Ammon's horn (tissue), 1 donor: ENCODE measurements at regions not wholly inside any gene's neighbourhood (a gene's known extent, or its start where the extent isn't known, plus 50 kb on each side); places are given as distances from the start of the nearest gene placed in this dataset.

Experiments
- DNase-seq: peaks from one replicate; pipeline ENCODE4 v3.0.0-alpha.2; 2016; ENCODE audit warnings: low spot score

DNA sequence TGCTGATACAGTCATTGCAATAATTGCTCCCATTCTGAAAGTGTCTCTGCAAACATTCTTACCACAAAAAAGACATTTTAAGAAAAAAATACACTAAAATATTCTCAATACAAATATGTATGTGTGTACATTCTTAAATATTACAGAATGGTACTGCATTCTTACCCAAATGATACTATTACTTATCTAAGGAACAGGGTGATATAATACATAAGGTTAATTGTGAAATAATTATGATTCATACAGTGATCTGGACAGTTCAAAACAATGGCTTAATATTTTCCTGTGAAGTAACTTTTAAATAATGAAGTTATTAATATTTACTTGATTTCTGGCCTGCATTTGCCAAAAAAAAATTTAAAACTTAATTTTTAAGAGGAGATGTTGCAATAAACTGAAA, 694.6 kb downstream of the TUSC7 start:
- DNase-seq: no peak

DNA sequence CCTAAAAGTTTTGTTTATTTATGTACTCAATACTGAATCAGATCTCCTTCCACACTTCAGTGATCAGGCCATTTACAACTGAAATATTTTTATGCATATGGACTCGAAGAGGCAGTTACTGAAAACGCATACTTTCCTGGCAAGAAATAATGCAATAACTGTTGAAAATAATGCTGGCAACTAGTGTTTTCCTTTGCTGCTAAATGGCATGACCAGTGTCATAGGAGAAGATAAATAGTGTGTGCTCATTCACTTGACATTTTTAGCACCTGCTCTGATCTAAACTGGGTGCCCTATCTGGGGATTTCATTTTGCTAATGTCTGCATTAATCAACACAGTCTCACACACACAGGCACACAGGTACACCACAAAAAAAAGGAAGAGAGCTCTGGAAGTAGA, 695.2 kb downstream of the TUSC7 start:
- no peak for DNase-seq

DNA sequence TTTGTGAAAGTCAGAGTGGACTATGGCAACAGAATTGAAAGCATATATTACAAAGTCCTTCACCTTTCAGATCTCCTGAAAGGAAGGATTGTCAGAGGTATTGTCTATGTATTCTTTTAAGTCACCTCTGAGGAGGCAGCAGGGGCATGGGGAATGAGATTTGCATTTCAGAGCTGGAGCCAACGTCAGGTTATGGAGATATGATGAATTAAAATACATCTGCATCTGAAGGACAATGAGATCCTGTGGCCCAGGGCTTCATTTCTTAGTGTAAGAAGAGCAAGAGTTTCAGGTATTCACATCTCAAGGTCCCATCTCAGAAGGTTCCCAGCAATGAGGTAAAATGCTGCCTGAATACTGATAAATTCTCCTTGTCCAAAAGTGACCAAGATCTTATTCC, 695.8 kb downstream of the TUSC7 start:
- no peak for DNase-seq

DNA sequence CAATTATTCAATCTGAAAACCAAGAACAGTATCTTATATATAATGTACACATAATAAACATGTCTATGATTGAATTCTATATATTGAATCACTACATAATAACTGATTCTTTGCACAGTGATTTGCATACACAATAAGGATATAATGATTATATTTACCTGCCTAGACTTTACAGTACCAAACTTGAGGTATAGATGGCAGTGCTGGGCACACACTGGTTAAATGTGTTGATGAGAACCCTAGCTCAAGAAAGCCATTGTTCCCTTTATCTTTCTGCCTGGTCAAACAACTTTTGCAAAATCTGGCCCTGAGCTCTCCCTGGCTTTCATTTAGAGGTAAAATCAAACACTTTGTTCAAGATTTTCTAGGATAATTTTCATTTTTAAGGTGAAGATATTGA, 697.7 kb downstream of the TUSC7 start:
- no peak for DNase-seq

DNA sequence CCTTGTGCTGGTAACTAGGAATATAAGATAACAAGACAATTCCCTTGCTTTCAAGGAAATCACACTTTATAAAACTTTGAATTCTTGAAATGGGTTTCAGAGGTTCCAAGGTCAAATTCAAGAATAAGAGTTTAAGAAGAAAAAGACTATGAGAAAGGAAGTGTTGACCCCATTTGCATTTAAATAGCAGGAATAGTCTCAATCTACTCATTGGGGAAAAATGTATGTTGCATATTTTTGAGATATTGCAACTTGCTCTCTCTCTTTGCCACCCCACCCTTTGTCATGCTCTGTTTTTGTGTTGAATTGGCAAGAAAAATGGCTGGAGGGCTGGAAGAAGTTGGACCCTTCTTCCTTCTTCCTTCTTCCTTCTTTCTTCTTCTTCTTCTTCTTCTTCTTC, 699.2 kb downstream of the TUSC7 start:
- DNase-seq: no peak

DNA sequence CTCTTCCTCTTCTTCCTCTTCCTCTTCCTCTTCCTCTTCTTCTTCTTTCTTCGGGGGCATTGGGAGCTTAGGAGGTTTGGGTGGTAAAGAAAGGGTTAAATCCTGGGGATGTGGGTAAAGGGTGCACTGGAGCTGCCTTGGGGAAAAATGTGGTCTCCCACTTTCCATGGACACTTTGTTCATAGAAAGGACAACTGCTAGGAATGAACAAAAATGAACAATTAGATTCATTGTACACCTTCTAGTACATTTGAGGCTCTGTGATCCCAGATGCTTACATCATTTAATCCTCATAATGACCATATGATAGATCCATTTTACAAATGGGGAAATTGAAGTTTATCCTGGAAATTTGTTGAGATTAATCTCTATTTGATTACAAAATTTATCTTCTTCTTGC, 699.7 kb downstream of the TUSC7 start:
- no peak for DNase-seq

DNA sequence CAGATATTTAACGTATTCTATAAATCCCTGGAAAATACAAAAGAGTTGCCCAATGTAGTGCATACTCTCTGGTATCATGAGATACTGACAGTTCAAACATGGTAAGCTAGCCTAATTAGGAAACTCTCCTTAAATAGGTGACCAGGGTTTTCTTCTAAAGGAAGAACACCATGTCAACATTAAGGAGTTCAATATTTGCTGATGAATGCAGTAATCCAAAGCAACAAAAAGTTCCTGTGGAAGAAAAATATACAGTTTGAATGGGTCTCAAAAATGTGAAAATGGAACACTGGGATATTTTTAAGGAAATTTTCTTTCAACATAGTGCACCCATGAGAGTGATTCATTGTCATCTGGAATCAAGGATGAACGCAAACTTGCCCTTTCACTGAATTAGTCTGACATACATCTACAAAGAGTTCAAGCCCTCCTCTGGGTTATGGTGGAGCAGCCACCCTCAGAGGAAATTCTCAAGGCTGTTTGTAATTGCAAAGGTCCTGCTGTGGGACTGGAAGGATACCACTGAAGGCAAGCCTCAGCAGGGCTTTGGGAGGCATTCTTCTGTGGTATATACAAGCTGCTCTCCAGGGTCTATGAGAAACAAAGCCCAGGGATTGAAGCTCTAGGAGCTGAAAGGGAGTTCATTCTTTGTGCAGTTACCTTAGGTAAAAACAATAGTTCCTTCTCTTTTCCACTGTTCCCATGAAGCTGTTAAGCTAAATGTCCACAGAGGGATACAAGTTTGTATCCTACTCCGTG, 700.3 kb downstream of the TUSC7 start:
- no peak for DNase-seq

DNA sequence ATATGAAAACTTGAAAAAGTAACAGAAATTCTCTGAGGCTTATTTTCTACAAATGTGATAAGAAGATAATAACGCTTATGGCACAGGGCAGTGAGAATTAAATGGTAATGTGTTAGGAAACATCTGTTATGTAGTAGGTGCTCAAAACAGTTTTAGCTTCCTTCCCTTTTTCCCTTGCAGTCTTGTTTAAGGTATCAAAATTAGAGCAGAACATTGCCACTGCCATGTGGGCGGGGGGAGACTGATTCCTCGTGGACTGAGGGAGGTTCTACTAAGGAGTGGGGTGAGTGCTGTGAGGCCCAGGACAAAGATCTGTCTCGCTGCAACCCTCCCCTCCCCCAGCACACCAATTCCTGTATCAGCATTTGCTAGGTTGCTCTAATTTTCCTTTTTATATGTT, 702.4 kb downstream of the TUSC7 start:
- DNase-seq: peak; percentile 16

DNA sequence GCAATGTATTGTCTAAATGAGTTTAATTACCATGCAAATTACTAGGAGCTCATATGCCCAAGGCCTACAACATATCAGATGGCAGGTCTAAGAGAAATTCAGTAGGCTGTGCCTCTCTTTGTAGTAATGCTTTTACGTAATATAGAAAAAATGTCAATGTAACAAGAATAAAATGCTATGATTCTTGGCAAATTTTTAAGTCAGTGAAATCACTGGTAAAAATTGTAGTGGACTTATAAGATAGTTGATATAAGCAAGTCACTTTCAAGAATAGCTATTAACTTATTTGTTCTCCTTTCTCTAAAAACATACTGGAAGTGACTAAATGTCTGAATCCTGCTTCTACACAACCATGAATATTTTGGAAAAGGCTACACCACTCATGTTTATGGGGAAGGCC, 707.8 kb downstream of the TUSC7 start:
- no peak for DNase-seq

DNA sequence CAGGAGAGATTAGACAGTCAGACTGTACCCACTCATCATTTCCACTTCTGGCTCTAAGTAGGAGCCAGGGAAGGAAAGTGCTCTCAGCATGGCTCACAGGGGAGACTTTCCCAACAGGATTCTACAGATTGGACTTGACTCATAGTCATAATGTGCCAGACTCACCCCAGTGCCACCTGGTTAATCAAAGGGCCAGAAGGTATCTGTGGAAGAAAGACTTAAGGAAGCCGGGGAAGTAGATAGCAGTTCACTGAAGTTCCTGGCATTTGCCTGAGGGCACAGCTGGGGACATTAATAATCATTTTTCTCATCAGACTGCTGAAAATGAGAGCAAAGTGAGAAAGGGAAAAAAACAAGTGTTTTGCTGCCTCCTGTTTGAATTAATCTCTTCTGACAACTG, 717.5 kb downstream of the TUSC7 start:
- no peak for DNase-seq

DNA sequence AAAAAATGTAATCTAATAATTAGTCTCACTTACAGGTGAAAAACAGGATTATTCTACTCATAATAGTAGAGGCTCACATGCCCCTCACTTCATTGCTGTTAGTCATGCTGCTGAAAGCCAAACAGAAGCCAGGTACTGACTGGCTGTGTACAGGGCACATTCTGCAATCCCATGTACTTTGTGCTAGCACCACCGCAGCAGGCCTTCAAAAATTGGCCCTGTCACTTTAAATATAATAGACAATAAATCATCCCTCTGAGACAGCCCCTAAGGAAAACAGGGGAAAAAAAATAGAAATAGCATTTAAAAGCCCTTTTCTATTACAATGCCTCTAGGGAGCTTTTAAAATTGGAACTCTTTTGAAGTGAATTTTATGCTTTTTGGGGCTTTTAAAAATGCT, 723.8 kb downstream of the TUSC7 start:
- no peak for DNase-seq

DNA sequence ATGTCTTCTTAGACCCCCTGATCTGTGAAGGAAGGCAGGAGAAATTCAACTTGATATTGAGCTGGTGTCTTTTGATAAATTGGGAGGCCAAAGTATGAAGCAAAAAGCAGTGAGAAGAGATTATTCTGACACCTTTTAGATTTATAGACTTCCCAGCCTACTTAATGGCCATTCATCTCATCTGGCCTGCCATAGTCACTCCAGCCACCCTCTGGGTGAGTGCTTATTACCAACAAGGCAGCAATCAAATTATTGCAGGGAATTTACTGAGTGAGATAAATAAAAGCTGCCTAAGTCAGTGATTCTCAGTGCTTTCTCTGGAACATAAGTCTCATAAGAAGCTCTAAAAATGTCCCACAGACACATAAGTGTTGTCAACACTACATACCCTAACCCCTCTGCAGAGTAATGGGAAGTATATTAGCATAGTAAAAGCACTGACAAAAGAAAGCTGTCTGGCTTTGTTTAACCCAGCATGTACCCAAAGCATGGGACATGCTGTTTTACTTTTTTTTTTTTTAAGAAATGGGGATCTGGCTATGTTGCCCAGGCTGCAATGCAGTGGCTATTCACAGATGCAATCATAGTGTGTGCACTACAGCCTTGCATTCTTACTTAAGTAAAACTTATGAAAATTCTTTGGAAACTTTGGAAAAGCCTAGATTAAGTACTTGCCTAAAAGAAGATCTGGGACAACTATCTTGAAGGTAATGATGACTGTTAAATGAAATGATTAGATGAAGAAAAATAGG, 725.3 kb downstream of the TUSC7 start:
- DNase-seq: no peak

DNA sequence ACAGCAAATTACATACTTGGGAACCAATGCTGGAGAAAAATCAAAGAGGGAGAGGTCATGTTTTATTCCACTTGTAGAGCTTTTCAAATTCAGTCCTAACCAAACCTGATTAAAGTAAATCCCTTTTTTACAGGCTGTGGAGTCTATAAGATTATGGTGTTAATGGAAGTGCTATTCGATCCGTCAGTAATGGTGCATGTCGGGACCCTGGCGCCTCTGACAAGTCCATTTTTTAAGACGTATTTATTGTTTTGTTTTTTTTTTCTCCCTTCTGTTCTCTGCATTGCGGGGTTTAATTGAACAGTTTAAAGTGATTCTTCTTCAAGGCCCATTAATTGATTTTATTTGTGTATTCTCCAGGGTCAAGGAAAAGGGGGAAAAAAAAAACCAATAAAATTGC, 725.9 kb downstream of the TUSC7 start:
- DNase-seq: no peak

DNA sequence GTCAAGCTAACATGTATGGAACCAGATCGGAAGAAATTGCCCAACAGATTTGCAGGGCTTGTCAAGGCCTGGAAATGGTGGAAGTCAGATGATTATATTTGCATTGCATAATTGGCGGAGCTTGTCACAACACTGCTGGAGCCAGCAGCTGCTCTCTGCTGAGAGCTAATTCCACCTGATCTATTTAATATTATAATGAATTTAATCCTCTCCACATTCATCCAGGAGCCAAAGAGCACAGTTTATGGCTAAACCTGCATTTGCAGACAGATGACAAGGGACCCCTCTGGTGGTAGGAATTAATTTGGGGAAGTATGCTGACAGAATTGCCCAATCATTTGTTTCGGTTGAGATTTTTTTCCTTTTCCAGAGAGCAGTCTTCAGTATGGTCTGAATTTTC, 730.2 kb downstream of the TUSC7 start:
- peak; percentile 55 for DNase-seq

DNA sequence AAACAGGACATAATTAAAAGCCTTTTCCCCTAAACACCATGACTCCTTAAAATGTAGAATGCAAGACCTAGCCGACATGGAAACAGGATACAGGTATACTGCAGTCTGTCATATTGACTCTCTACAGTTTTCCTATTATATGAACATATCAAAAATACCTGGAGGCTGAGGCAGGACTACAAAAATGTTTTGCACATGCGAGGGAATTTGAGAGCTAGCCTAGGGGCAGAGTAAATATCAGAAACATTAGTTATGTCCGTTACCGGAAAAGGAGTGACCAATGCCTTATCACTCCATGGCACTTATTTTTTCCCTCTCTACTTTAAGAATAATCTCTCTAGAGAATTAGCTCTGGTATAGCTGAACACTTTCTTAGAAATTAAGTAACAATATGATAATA, 732.3 kb downstream of the TUSC7 start:
- DNase-seq: no peak

DNA sequence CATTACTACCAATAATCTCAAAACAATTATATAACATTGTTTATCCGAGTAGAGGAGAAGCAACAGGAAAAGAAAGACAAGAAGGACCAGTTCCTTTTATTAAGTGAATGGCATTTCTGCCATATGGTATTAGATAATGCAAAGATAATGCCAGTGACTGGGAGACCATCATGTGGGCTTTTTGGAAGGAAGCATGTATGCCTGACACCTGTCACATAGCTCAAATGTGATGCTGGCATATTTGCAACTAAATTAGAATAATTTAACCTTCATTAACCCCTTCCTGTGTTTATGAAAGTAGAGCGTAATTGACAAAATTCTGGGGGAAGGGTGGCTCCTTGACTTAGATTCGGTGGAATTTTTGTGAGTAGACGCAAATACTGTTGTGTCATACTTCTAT, 733.0 kb downstream of the TUSC7 start:
- DNase-seq: no peak

DNA sequence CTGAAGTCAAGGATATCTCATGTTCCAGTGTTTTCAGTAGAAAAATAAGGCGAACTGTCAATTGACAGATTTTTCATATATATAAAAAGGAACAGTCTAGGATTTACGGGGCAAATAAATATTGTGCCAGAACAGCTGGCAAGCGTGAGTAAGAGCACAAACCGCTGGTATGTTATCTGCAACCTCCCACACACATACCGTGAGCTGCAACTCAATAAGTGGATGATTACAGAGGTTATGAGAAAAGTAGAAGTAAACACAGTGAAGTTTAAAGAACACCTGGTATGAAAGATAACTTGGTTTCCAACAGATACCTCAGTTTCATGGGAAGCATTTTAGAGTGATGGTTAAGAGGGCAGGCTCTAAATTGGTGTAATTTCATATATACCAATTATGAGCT, 733.4 kb downstream of the TUSC7 start:
- DNase-seq: no peak

DNA sequence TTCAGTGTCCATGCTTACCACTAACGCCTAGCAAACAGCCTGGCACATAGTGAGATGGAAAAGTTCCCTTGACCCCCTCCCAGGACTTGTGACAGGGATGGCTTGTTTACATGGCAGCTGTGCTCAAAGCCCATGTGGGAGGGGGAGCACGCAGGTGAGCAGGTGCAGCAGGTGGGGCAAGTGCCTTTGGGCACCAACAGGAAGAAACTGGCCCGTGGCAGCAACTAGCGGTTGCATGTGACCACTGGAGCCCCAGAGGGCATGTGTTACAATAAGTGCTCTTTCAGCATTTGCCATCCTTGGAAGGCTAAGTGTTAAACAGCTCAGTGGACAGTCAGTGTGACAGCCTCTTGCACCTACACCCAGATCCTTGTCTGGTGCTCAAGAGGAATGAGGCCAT, 734.6 kb downstream of the TUSC7 start:
- DNase-seq: no peak

DNA sequence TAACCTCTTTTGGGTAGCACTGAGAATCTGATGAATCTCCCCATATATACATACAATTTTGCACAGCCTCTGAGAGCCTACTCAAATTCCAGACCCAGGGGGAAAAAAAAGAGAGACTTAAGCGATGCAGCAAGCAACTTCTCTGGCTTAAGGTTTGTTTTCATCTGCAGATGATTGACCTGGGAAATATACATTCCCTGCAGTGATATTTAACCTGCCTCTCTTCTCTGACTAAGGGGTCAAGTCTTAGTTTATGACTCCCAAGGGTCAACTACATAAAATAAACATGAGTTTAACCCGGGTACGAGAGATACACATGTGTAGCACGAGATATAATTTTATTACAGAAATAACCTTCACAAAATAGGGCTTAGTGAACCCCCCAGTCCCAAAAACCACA, 737.8 kb downstream of the TUSC7 start:
- DNase-seq: no peak

DNA sequence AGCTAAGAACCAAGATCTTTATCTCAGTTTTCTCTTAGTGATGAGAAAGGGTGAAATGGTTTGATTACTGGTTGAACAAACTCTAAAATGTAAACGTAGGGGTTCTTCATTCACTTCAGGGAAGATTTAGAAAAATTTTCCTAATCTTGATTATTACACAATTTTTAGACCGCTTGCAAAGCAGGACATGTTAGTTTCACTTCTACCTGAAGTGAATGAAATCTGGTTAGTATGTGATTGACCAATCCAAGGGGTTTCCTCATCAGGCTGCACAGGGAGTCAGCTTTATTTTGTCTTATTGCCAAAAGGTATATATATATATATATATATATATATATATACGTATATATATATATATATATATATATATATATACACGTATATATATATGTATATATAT, 740.4 kb downstream of the TUSC7 start:
- no peak for DNase-seq

DNA sequence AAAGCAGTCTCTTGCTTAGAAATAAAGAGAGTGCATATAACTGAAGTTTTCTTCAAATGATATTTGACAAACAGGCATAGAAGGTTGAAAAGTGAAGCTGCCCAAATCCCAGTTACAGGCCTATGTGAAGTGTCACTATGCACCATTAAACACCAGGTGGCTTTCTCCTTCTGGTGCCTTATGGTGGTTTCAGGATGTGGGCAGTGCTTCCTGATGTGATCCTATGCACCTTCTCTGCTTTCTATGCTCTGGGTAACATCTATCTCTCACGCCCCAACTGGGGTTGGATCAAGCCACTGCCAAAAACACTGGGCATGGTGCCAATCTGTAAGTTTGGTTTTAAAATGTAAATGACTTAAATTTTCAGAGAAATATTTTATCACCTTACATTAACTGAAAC, 744.7 kb downstream of the TUSC7 start:
- no peak for DNase-seq

DNA sequence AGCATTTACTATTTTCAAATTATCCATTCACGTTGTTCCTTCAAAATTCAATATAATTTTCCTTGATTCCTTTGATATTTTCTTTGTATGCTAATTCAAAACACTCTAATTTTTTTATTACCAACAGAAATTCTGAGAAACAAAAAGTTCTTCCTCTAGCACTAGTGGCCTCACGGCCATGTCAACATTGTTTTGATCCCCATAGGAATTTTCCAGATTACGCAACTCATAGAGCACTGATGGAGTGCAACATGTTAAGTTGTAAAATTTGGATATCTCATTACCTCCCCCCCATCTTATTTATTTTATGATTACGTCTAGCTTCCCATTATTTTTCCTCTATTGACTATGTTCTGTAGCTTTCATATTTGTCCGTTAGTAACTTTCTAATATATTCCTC, 745.3 kb downstream of the TUSC7 start:
- no peak for DNase-seq

DNA sequence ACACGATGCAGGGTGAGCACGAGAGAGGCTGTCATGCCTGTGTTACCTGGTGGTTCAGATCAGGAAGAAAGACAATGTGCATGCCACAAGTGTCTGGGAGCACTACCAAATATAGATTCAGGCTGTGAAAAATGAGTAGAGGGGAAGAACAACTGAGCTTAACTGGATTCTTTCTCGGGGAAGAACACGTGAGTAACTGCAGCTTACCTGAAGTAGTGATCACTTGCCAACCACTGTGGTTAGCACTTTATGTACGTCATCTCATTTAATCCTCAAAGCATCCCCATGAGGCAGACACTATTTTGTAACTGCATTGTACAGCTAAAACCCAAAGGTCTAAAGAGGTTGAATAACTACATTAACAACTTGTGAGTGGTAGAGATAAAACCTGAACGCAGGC, 746.2 kb downstream of the TUSC7 start:
- no peak for DNase-seq
